GM12872 (cell line): ENCODE measurements at regions not wholly inside any gene's neighbourhood (a gene's known extent, or its start where the extent isn't known, plus 50 kb on each side); places are given as distances from the start of the nearest gene placed in this dataset.

Experiments
- TF ChIP-seq, protein P1 (sequence below): IDR thresholded peaks from 3 replicates; pipeline ENCODE4 v1.5.1; 2011; ENCODE audit warnings: low read depth, mild to moderate bottlenecking, low read length, moderate library complexity; ENCODE audit not compliant: insufficient read depth

DNA sequence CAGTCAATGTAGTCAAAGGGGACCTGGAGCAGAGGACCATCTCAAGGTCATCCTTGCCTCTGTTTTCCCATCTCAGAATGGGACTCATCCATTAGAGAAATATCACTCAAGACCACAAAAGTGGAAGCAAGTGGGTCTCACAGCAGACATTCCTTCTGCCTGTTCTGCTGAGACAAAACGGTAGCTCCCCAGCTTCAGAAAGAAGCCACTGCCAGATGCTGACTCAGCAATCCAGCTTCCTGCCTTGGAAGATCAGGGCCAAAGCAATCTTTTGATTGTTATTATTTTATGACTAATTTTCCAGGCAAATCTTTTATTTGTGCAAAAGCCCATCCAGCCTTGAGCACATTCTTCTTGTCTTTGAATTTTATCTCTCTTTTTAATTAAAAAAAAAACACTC lies 86.8 kb downstream of the CCT6B start:
- TF ChIP-seq, protein P1, sequence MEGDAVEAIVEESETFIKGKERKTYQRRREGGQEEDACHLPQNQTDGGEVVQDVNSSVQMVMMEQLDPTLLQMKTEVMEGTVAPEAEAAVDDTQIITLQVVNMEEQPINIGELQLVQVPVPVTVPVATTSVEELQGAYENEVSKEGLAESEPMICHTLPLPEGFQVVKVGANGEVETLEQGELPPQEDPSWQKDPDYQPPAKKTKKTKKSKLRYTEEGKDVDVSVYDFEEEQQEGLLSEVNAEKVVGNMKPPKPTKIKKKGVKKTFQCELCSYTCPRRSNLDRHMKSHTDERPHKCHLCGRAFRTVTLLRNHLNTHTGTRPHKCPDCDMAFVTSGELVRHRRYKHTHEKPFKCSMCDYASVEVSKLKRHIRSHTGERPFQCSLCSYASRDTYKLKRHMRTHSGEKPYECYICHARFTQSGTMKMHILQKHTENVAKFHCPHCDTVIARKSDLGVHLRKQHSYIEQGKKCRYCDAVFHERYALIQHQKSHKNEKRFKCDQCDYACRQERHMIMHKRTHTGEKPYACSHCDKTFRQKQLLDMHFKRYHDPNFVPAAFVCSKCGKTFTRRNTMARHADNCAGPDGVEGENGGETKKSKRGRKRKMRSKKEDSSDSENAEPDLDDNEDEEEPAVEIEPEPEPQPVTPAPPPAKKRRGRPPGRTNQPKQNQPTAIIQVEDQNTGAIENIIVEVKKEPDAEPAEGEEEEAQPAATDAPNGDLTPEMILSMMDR, result no peak

DNA sequence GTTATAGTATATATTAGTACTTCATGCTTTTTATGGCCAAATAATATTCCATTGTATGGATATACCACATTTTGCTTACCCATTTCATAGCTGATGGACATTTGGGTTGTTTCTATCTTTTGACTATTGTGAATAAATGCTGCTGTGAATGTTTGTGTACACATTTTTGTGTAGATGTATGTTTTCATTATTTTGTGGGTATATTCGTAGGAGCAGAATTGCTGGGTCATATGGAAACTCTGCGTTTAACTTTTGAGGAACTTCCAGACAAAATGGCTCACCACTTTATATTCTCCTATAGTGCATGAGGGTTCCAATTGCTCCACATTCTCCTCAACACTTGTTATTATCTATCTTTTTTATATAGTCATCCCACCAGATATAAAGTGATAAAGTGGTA lies 88.6 kb downstream of the CCT6B start:
- TF ChIP-seq, protein P1, result no peak

DNA sequence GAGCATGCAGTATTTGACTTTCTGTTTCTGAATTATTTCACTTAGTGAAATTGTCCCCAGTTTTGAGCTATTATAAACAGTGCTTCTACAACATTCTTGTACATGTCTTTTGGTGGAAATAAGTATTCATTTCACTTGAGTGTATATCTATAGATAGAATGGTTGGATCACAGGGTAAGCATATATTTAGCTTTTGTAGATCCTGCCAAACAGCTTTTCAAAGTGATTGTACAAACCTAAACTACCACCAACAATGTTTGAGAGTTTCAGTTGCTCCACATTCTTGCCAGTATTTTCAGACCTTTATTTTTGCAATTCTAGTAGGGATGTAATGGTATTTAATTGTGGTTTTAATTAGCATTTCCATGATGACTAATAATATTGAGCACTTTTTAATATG lies 91.6 kb downstream of the CCT6B start:
- TF ChIP-seq, protein P1, result no peak

DNA sequence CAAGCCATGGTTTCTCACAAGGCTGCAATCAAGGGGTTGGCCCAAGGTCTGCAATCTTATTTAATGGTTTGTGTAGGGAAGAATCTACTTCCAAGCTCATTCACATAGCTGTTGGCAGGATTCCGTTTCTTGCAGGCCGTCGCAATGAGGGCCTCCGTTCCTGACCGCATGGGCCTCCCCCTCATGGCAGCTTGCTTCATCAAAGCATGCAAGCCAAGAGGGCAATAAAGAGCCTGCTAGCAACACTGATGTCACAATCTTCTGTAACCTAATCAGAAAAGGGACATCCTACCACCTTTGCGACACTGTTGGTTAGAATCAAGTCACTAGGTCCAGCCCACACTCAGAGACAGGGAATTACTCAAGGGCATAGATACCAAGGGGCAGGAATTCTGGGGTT lies 95.5 kb downstream of the CCT6B start:
- TF ChIP-seq, protein P1, result no peak

DNA sequence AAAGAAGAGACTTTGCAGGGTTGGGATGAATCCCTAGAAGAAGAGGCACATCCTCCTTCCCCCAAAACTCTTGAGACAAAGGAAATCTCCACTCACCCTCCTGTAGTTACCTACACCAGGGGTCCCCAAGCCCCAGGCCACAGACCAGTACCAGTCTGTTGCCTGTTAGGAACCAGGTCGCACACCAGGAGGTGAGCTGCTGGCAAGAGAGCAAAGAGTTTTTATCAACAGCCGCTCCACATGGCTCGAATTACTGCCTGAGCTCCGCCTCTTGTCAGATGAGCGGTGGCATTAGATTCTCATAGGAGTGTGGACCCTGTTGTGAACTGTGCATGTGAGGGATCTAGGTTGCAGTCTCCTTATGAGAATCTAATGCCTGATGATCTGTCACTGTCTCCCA lies 98.9 kb downstream of the CCT6B start:
- TF ChIP-seq, protein P1, result no peak

DNA sequence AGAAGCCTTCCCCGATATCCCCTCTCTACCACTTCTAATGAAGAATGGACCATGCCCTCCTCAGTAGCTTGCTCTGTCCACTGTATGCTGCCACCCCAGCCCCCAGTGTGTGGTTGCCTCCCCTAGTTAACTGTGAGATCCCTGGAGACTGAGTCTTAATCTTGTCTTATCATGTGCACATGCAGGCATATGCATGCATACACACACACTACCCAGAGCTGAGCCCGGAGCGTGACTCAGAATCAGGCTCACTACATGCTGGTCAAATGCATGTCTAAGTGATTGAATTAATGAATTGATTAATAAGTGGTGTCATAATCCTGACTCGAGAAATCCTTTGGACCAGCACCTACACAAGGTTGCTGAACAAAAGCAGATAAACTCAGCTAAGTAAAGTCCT lies 99.4 kb downstream of the CCT6B start:
- TF ChIP-seq, protein P1, result no peak

DNA sequence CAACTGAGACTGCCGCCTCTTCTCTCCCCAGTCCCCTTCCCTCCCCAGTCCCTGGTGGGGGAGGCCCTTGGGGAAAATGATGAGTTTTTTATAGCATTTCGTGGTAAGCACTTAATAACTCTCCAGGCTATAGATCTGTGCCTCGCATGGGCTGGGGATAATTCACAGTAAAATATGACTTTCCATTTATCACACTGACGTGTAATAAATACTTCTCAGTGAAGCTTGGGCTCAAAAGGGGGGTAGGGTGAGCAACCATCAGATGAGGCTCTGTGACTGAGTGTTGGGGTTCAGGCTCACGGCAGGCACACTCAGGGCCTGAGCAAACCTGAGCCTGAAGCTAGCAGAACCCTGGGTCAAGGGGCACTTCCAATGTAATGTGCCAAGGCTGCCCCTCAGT lies 101.6 kb downstream of the CCT6B start:
- TF ChIP-seq, protein P1, result no peak
